H1 (cell line): ENCODE measurements at regions not wholly inside any gene's neighbourhood (a gene's known extent, or its start where the extent isn't known, plus 50 kb on each side); places are given as distances from the start of the nearest gene placed in this dataset.

Experiments used
- CTCF ChIA-PET: fragments of 300-600 bp; sonication (Branson Sonifier 250); formaldehyde crosslinking; loops from one replicate; lab custom pipeline; 2021; ENCODE audit not compliant: partially characterized antibody; lab: Charles Lee
- POLR2A ChIA-PET: fragments of 300-600 bp; sonication (Branson Sonifier 250); formaldehyde crosslinking; loops from one replicate; lab custom pipeline; 2021; ENCODE audit warnings: inconsistent platforms; ENCODE audit not compliant: partially characterized antibody; lab: Charles Lee
- DNase-seq, 2 experiments: peaks; one replicate each; pipeline versions ENCODE4 v3.0.0 to v3.0.0-alpha.2; 2010 to 2022; ENCODE audit warnings: low spot score in 2 of 2, low read depth in 1 of 2, mixed read lengths in 1 of 2
- FAIRE-seq: peaks from 2 replicates; lab custom pipeline; 2011; peaks lifted over from hg19 to GRCh38; lab: Jason Lieb, UNC
- H2AFZ ChIP-seq: 2 replicates; pipeline ENCODE4 v1.8.1; 2012; ENCODE audit warnings: low read length, inconsistent platforms
- H2AK5ac ChIP-seq: 2 replicates; pipeline ENCODE4 v1.6.1; 2013; ENCODE audit warnings: low read depth, low read length
- H2BK120ac ChIP-seq: replicated peaks from 2 replicates; pipeline ENCODE3; 2013; ENCODE audit warnings: low read depth, low read length, inconsistent platforms
- H2BK12ac ChIP-seq: 2 replicates; pipeline ENCODE4 v1.6.1; 2013; ENCODE audit warnings: low read depth, low read length
- H2BK15ac ChIP-seq: 2 replicates; pipeline ENCODE4 v1.6.1; 2013; ENCODE audit warnings: low read length
- H2BK20ac ChIP-seq: 2 replicates; pipeline ENCODE4 v1.6.1; 2013; ENCODE audit warnings: low read length
- H2BK5ac ChIP-seq: 2 replicates; pipeline ENCODE4 v1.6.1; 2013; ENCODE audit warnings: low read depth, low read length
- H3K14ac ChIP-seq: 2 replicates; pipeline ENCODE4 v1.6.1; 2013; ENCODE audit warnings: inconsistent platforms; ENCODE audit not compliant: insufficient read length
- H3K18ac ChIP-seq: 2 replicates; pipeline ENCODE4 v1.6.1; 2013; ENCODE audit warnings: low read length; ENCODE audit errors: extremely low read depth
- H3K23ac ChIP-seq: 2 replicates; pipeline ENCODE4 v1.6.1; 2013; ENCODE audit warnings: inconsistent platforms; ENCODE audit not compliant: insufficient read length
- H3K23me2 ChIP-seq: 2 replicates; pipeline ENCODE4 v1.6.1; 2013; ENCODE audit warnings: low read depth, low read length
- H3K27ac ChIP-seq: 2 replicates; pipeline ENCODE4 v1.6.1; 2011; ENCODE audit warnings: low read depth, low read length, inconsistent platforms
- H3K27me3 ChIP-seq, 4 experiments: replicated peaks in 1 of 4; 1 replicate in 1 of 4; 2 replicates in 3 of 4; pipeline versions ENCODE4 v1.6.1 to v1.8.1; 2011 to 2013; ENCODE audit warnings: low read length in 3 of 4, mild to moderate bottlenecking in 3 of 4, inconsistent platforms in 2 of 4, mixed read lengths in 2 of 4, moderate library complexity in 1 of 4; ENCODE audit not compliant: control insufficient read depth in 3 of 4, insufficient read depth in 3 of 4; ENCODE audit errors: extremely low read depth in 1 of 4
- H3K36me3 ChIP-seq, 4 experiments: 2 replicates each; pipeline versions ENCODE4 v1.6.1 to v1.8.1; 2011 to 2013; ENCODE audit warnings: mild to moderate bottlenecking in 4 of 4, low read length in 3 of 4, moderate library complexity in 2 of 4, control low read depth in 1 of 4, inconsistent platforms in 1 of 4; ENCODE audit not compliant: insufficient read depth in 4 of 4, control insufficient read depth in 2 of 4
- H3K4ac ChIP-seq: replicated peaks from 2 replicates; pipeline ENCODE3; 2013; ENCODE audit warnings: low read length, low read depth, mixed read lengths, inconsistent platforms; ENCODE audit not compliant: insufficient read length
- H3K4me1 ChIP-seq, 4 experiments: replicated peaks in 1 of 4; 1 replicate in 1 of 4; 2 replicates in 3 of 4; pipeline versions ENCODE4 v1.6.1 to v1.8.1; 2011 to 2013; ENCODE audit warnings: low read length in 3 of 4, inconsistent platforms in 2 of 4, mixed read lengths in 1 of 4; ENCODE audit not compliant: insufficient read depth in 4 of 4, control insufficient read depth in 3 of 4
- H3K4me2 ChIP-seq, 2 experiments: 2 replicates each; pipeline versions ENCODE4 v1.6.1 to v1.8.1; 2011 to 2013; ENCODE audit warnings: low read depth in 2 of 2, low read length in 2 of 2, control low read depth in 1 of 2, inconsistent platforms in 1 of 2, mild to moderate bottlenecking in 1 of 2; ENCODE audit not compliant: insufficient read depth in 1 of 2
- H3K4me3 ChIP-seq, 4 experiments: fragments of 200-600, 300-600 bp in 1 of 4; sonication (generic), shearing (Covaris generic), sonication (Bioruptor Twin) in 1 of 4; 2 replicates each; pipeline versions ENCODE4 v1.5.1 to v1.8.1; 2011 to 2016; ENCODE audit warnings: low read length in 4 of 4, low read depth in 3 of 4, control low read depth in 2 of 4, inconsistent platforms in 2 of 4, mild to moderate bottlenecking in 2 of 4, mixed read lengths in 1 of 4, moderate library complexity in 1 of 4; ENCODE audit not compliant: insufficient read depth in 2 of 4; ENCODE audit errors: extremely low read depth in 1 of 4
- H3K56ac ChIP-seq: replicated peaks from 2 replicates; pipeline ENCODE3; 2013; ENCODE audit warnings: low read depth, mild to moderate bottlenecking, mixed read lengths, low read length, inconsistent platforms; ENCODE audit not compliant: insufficient read length
- H3K79me1 ChIP-seq: 2 replicates; pipeline ENCODE4 v1.6.1; 2013; ENCODE audit warnings: low read depth, low read length, control low read depth
- H3K79me2 ChIP-seq, 2 experiments: 2 replicates each; pipeline versions ENCODE4 v1.6.1 to v1.8.1; 2012 to 2013; ENCODE audit warnings: low read length in 2 of 2, mild to moderate bottlenecking in 2 of 2, inconsistent platforms in 1 of 2; ENCODE audit not compliant: insufficient read depth in 2 of 2, control insufficient read depth in 1 of 2
- H3K9ac ChIP-seq, 4 experiments: replicated peaks in 1 of 4; 1 replicate in 1 of 4; 2 replicates in 3 of 4; pipeline versions ENCODE4 v1.6.1 to v1.8.1; 2011 to 2013; ENCODE audit warnings: low read depth in 3 of 4, low read length in 3 of 4, control low read depth in 2 of 4, mild to moderate bottlenecking in 2 of 4, moderate library complexity in 2 of 4, inconsistent platforms in 1 of 4; ENCODE audit errors: extremely low read depth in 1 of 4
- H3K9me3 ChIP-seq, 2 experiments: 2 replicates each; pipeline versions ENCODE4 v1.6.1 to v1.8.1; 2012 to 2013; ENCODE audit warnings: mild to moderate bottlenecking in 2 of 2, moderate library complexity in 2 of 2, control low read depth in 1 of 2, inconsistent platforms in 1 of 2, low read depth in 1 of 2, low read length in 1 of 2, mixed read lengths in 1 of 2; ENCODE audit not compliant: insufficient read depth in 2 of 2
- H4K20me1 ChIP-seq, 2 experiments: replicated peaks in 1 of 2; 2 replicates each; pipeline versions ENCODE3 to v1.8.1; 2011 to 2013; ENCODE audit warnings: inconsistent platforms in 2 of 2, low read length in 2 of 2, mild to moderate bottlenecking in 1 of 2; ENCODE audit not compliant: insufficient read depth in 2 of 2, control insufficient read depth in 1 of 2
- H4K5ac ChIP-seq: 2 replicates; pipeline ENCODE4 v1.6.1; 2013; ENCODE audit warnings: low read length, low read depth, mixed read lengths, inconsistent platforms; ENCODE audit not compliant: insufficient read length
- H4K8ac ChIP-seq: 2 replicates; pipeline ENCODE4 v1.8.0; 2013; ENCODE audit warnings: mild to moderate bottlenecking, moderate library complexity, low read length, inconsistent platforms; ENCODE audit not compliant: insufficient read depth; ENCODE audit errors: extremely low read depth
- H4K91ac ChIP-seq: replicated peaks from 2 replicates; pipeline ENCODE3; 2013; ENCODE audit warnings: low read length, mixed read lengths, inconsistent platforms; ENCODE audit not compliant: insufficient read length
- CHD1 ChIP-seq: IDR thresholded peaks from 2 replicates; pipeline ENCODE4 v1.6.1; 2012; ENCODE audit warnings: low read depth, low read length, improper control_type of control experiment
- CREB1 ChIP-seq: IDR thresholded peaks from 2 replicates; pipeline ENCODE4 v1.6.1; 2012; ENCODE audit warnings: inconsistent platforms
- GTF2F1 ChIP-seq: IDR thresholded peaks from 2 replicates; pipeline ENCODE4 v1.6.1; 2012; ENCODE audit warnings: low read depth, low read length, improper control_type of control experiment, borderline replicate concordance
- KDM1A ChIP-seq: fragments of 200-600, 300-600 bp; sonication (generic); IDR thresholded peaks from 2 replicates; pipeline ENCODE4 v1.7.1; 2016; ENCODE audit warnings: mild to moderate bottlenecking, low read length, borderline replicate concordance
- PHF8 ChIP-seq: fragments of 200-600 bp; sonication (generic); conservative IDR thresholded peaks from 2 replicates; pipeline ENCODE4 v1.7.1; 2012; ENCODE audit warnings: low read depth, mild to moderate bottlenecking, inconsistent platforms, low read length, moderate library complexity
- RBBP5 ChIP-seq: IDR thresholded peaks from 2 replicates; pipeline ENCODE4 v1.7.1; 2012; ENCODE audit warnings: low read depth, mild to moderate bottlenecking, inconsistent platforms, low read length, moderate library complexity, borderline replicate concordance
- RNF2 ChIP-seq: fragments of 200-900, 300-1000 bp; sonication (generic); IDR thresholded peaks from 2 replicates; pipeline ENCODE4 v1.7.1; 2016; ENCODE audit warnings: borderline replicate concordance, low read depth, mild to moderate bottlenecking, antibody characterized with exemption, low read length; ENCODE audit not compliant: poor library complexity, severe bottlenecking; ENCODE audit errors: missing control alignments
- SAP30 ChIP-seq: fragments of 300-600 bp; sonication (generic); IDR thresholded peaks from 2 replicates; pipeline ENCODE4 v1.7.1; 2012; ENCODE audit warnings: low read length, moderate library complexity, mild to moderate bottlenecking, inconsistent platforms; ENCODE audit not compliant: insufficient read depth, insufficient replicate concordance
- SIN3A ChIP-seq, 2 experiments: IDR thresholded peaks in 1 of 2; conservative IDR thresholded peaks in 1 of 2; 2 replicates each; pipeline ENCODE4 v1.6.1; 2011 to 2012; ENCODE audit warnings: low read length in 2 of 2, improper control_type of control experiment in 1 of 2, low read depth in 1 of 2, mild to moderate bottlenecking in 1 of 2
- SIRT6 ChIP-seq: IDR thresholded peaks from one replicate; pipeline ENCODE4 v1.7.1; 2012; ENCODE audit warnings: low read length, inconsistent platforms
- TBP ChIP-seq: IDR thresholded peaks from 2 replicates; pipeline ENCODE4 v1.6.1; 2011; ENCODE audit warnings: low read depth, low read length, improper control_type of control experiment
- TCF12 ChIP-seq: IDR thresholded peaks from 2 replicates; pipeline ENCODE4 v1.6.1; 2011; ENCODE audit warnings: low read depth, mild to moderate bottlenecking, low read length
- WGBS, 2 experiments: shearing (Covaris generic) in 1 of 2; methylation state at CpG; one replicate each; pipeline versions ENCODE4 v1.1.6 to v1.1.7; 2013 to 2015; ENCODE audit warnings: low lambda C conversion rate in 2 of 2, mixed read lengths in 2 of 2, inconsistent platforms in 1 of 2, low coverage in 1 of 2, missing lambda C conversion rate in 1 of 2; ENCODE audit not compliant: insufficient replicate concordance in 2 of 2, insufficient coverage in 1 of 2, insufficient read length in 1 of 2; ENCODE audit errors: extremely low coverage in 1 of 2, missing lambda C conversion rate in 1 of 2; 5-methylcytosine and 5-hydroxymethylcytosine counted together
- TF ChIP-seq, protein P1 (sequence below): IDR thresholded peaks from 2 replicates; pipeline ENCODE4 v1.6.1; 2012; ENCODE audit warnings: inconsistent platforms

DNA sequence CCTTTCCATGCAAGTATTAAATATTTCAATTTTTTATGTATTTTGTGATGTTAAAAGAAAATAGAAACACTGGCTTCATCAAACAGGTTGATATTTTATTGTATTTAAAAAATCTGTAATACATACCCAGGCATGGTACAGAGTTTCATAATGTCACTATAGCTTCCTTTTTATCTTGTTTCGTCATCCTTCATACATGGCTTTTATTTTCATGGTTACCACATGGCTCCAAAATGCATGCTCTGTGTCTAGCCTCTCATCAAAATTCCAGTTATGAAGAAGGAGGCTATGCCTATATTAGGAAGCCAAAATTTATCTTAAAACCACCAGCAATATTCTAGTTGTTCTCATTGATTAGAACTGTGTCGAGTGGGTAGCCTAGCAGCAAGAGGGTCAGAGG, 464.8 kb downstream of the BTG1 start:
- CTCF ChIA-PET, result interaction anchor here (0.7 kb wide), 1 partner anchor 17 kb away, joined by 3 read pairs; no protein-coding TSS in a partner anchor
- H3K27ac ChIP-seq, result no peak overlapping the region
- no peak for FAIRE-seq
- TF ChIP-seq SAP30, result no peak
- no peak for TF ChIP-seq CHD1
- no peak for TF ChIP-seq TCF12
- TF ChIP-seq KDM1A, result no peak
- no peak for TF ChIP-seq TBP
- no peak for TF ChIP-seq RNF2
- no peak for TF ChIP-seq PHF8
- TF ChIP-seq, protein P1, sequence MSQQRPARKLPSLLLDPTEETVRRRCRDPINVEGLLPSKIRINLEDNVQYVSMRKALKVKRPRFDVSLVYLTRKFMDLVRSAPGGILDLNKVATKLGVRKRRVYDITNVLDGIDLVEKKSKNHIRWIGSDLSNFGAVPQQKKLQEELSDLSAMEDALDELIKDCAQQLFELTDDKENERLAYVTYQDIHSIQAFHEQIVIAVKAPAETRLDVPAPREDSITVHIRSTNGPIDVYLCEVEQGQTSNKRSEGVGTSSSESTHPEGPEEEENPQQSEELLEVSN, result no peak
- no peak for TF ChIP-seq RBBP5
- TF ChIP-seq GTF2F1, result no peak
- TF ChIP-seq SIN3A (conservative IDR thresholded peaks at IDR 0.05 in 1 of 2, IDR thresholded peaks at IDR 0.05 in 1 of 2; ENCODE audit: low read depth in 1 of 2, low read length in 2 of 2), result no peak
- TF ChIP-seq CREB1, result no peak
- no peak for TF ChIP-seq SIRT6

More for the DNA sequence above, 464.8 kb downstream of the BTG1 start:
- Histone ChIP-seq H3K27me3 (no peaks in the 10 kb centered on the region), H3K4me2 (no peak overlapping the region), H2AK5ac (no peak overlapping the region), H3K23me2 (no peaks in the 10 kb centered on the region), H3K4me1 (no peaks in the 10 kb centered on the region), H3K18ac (no peak overlapping the region), H3K9me3 (no peaks in the 10 kb centered on the region), H3K4ac (no peak overlapping the region), H4K20me1 (no peaks in the 10 kb centered on the region), H2AFZ (no peak overlapping the region), H4K8ac (no peak overlapping the region), H4K5ac (no peak overlapping the region), H3K14ac (no peak overlapping the region), H2BK120ac (no peak overlapping the region), H4K91ac (no peak overlapping the region), H3K23ac (no peak overlapping the region), H2BK12ac (no peak overlapping the region), H2BK5ac (no peak overlapping the region), H3K9ac (no peak overlapping the region), H3K36me3 (no peaks in the 10 kb centered on the region), H3K56ac (no peak overlapping the region), H3K79me1 (no peaks in the 10 kb centered on the region), H2BK20ac (no peak overlapping the region), H3K4me3 (no peak overlapping the region), H2BK15ac (no peak overlapping the region), H3K79me2 (no peaks in the 10 kb centered on the region)
- 88% methylated on average over 2 of the region's 2 CpGs; no CpG with 5 or more reads in 1 of the 2 experiments for WGBS, 2 experiments
- no peak for DNase-seq
- POLR2A ChIA-PET, result interaction anchor here (1.3 kb wide), 1 partner anchor 13 kb away, joined by 3 read pairs; no protein-coding TSS in a partner anchor
